Trophoblast cell (in vitro differentiated cells and primary cell): ENCODE measurements at regions not wholly inside any gene's neighbourhood (a gene's known extent, or its start where the extent isn't known, plus 50 kb on each side); places are given as distances from the start of the nearest gene placed in this dataset.

ENCODE experiments used
- DNase-seq, 2 donors: peaks; one replicate each; pipeline ENCODE4 v3.0.0-alpha.2; 2016
- H2AFZ ChIP-seq: 2 replicates; pipeline ENCODE4 v1.6.1; 2013; ENCODE audit warnings: low read length, moderate library complexity, mild to moderate bottlenecking; ENCODE audit not compliant: insufficient read depth, poor library complexity
- H2AK5ac ChIP-seq: 2 replicates; pipeline ENCODE4 v1.6.1; 2013; ENCODE audit warnings: mild to moderate bottlenecking, low read length
- H2BK120ac ChIP-seq: 2 replicates; pipeline ENCODE4 v1.6.1; 2013; ENCODE audit warnings: low read length, mild to moderate bottlenecking, moderate library complexity; ENCODE audit not compliant: insufficient read depth, poor library complexity
- H2BK12ac ChIP-seq: 2 replicates; pipeline ENCODE4 v1.6.1; 2013; ENCODE audit warnings: mild to moderate bottlenecking, low read length, moderate library complexity
- H2BK5ac ChIP-seq: 2 replicates; pipeline ENCODE4 v1.6.1; 2013; ENCODE audit warnings: low read length, low read depth, moderate library complexity, mild to moderate bottlenecking; ENCODE audit not compliant: poor library complexity
- H3K14ac ChIP-seq: 2 replicates; pipeline ENCODE4 v1.6.1; 2013; ENCODE audit warnings: mild to moderate bottlenecking, low read length
- H3K18ac ChIP-seq: 2 replicates; pipeline ENCODE4 v1.6.1; 2013; ENCODE audit warnings: mild to moderate bottlenecking, low read length
- H3K23ac ChIP-seq: 2 replicates; pipeline ENCODE4 v1.6.1; 2013; ENCODE audit warnings: low read length
- H3K27ac ChIP-seq: 2 replicates; pipeline ENCODE4 v1.5.1; 2013; ENCODE audit warnings: low read depth, mild to moderate bottlenecking, inconsistent platforms, low read length, moderate library complexity
- H3K27me3 ChIP-seq: 2 replicates; pipeline ENCODE4 v1.6.1; 2013; ENCODE audit warnings: inconsistent platforms, mild to moderate bottlenecking, low read length, moderate library complexity; ENCODE audit not compliant: insufficient read depth
- H3K36me3 ChIP-seq, 2 experiments: 1 replicate in 1 of 2; 2 replicates in 1 of 2; pipeline ENCODE4 v1.6.1; 2013; ENCODE audit warnings: low read length in 2 of 2, mild to moderate bottlenecking in 2 of 2, moderate library complexity in 1 of 2; ENCODE audit not compliant: insufficient read depth in 2 of 2, control insufficient read depth in 1 of 2
- H3K4ac ChIP-seq: 2 replicates; pipeline ENCODE4 v1.6.1; 2013; ENCODE audit warnings: low read depth, mild to moderate bottlenecking, low read length, moderate library complexity
- H3K4me1 ChIP-seq, 2 experiments: 1 replicate in 1 of 2; 2 replicates in 1 of 2; pipeline ENCODE4 v1.6.1; 2013; ENCODE audit warnings: low read length in 2 of 2, mild to moderate bottlenecking in 2 of 2, moderate library complexity in 1 of 2; ENCODE audit not compliant: insufficient read depth in 2 of 2, control insufficient read depth in 1 of 2
- H3K4me2 ChIP-seq: 2 replicates; pipeline ENCODE4 v1.6.1; 2013; ENCODE audit warnings: inconsistent platforms, mild to moderate bottlenecking, low read length, moderate library complexity
- H3K4me3 ChIP-seq: 2 replicates; pipeline ENCODE4 v1.5.1; 2013; ENCODE audit warnings: mild to moderate bottlenecking, low read depth, low read length, inconsistent platforms
- H3K79me1 ChIP-seq: one replicate; pipeline ENCODE4 v1.6.1; 2013; ENCODE audit warnings: low read length
- H3K79me2 ChIP-seq: 2 replicates; pipeline ENCODE4 v1.6.1; 2013; ENCODE audit warnings: low read length, mild to moderate bottlenecking; ENCODE audit not compliant: control insufficient read depth, insufficient read depth, poor library complexity
- H3K9ac ChIP-seq: 2 replicates; pipeline ENCODE4 v1.6.1; 2013; ENCODE audit warnings: mild to moderate bottlenecking, low read length
- H3K9me3 ChIP-seq: 2 replicates; pipeline ENCODE4 v1.6.1; 2013; ENCODE audit warnings: low read depth, mild to moderate bottlenecking, control low read depth, inconsistent platforms, low read length; ENCODE audit not compliant: insufficient read depth
- H4K12ac ChIP-seq: 2 replicates; pipeline ENCODE4 v1.6.1; 2013; ENCODE audit warnings: low read depth, mild to moderate bottlenecking, low read length, moderate library complexity
- H4K8ac ChIP-seq: 2 replicates; pipeline ENCODE4 v1.6.1; 2013; ENCODE audit warnings: low read depth, mild to moderate bottlenecking, low read length, moderate library complexity
- H4K91ac ChIP-seq: one replicate; pipeline ENCODE4 v1.6.1; 2013; ENCODE audit warnings: low read depth, mild to moderate bottlenecking, low read length, moderate library complexity
- WGBS: extraction: QIAGEN DNeasy Blood & Tissue Kit; methylation state at CpG from one replicate; pipeline ENCODE4 v1.1.7; 2013; ENCODE audit warnings: missing lambda C conversion rate; ENCODE audit not compliant: insufficient read length, insufficient coverage; ENCODE audit errors: extremely low coverage; 5-methylcytosine and 5-hydroxymethylcytosine counted together

- Histone ChIP-seq H3K27ac (no peak overlapping the region), H3K9ac (no peak overlapping the region), H3K14ac (no peak overlapping the region), H3K18ac (no peak overlapping the region), H4K8ac (no peak overlapping the region), H3K4me1 (peaks cover 10 to 12% of the 10 kb centered on the region in 2 experiments), H3K79me2 (no peaks in the 10 kb centered on the region), H2AFZ (no peak overlapping the region), H3K27me3 (no peaks in the 10 kb centered on the region), H2BK12ac (no peak overlapping the region), H2AK5ac (no peak overlapping the region), H2BK120ac (no peak overlapping the region), H4K12ac (no peak overlapping the region), H3K9me3 (no peaks in the 10 kb centered on the region), H4K91ac (no peak overlapping the region), H3K4ac (no peak overlapping the region), H3K36me3 (no peaks in the 10 kb centered on the region), H3K4me2 (no peak overlapping the region), H3K79me1 (no peaks in the 10 kb centered on the region), H3K23ac (no peak overlapping the region), H3K4me3 (no peak overlapping the region), H2BK5ac (no peak overlapping the region)
- no peak for DNase-seq
- no CpG with 5 or more reads among the region's 5 CpGs for WGBS
Measured at GRCh38 chr22:26939466-26939865, 282.1 kb downstream of the MIAT start.

- H3K4me1 ChIP-seq = peaks cover 13 to 15% of the 10 kb centered on the region in 2 experiments
- H3K4ac ChIP-seq = no peak overlapping the region
- H3K14ac ChIP-seq = peak overlapping the region; percentile 18
- no peak overlapping the region for H3K23ac ChIP-seq
- no peaks in the 10 kb centered on the region for H3K79me1 ChIP-seq
- no peak overlapping the region for H4K8ac ChIP-seq
- no CpG with 5 or more reads among the region's 14 CpGs for WGBS
- peak overlapping the region; percentile 36 for H3K27ac ChIP-seq
- H3K36me3 ChIP-seq = no peaks in the 10 kb centered on the region
- H3K9me3 ChIP-seq = no peaks in the 10 kb centered on the region
- H2BK5ac ChIP-seq = no peak overlapping the region
- H3K27me3 ChIP-seq = no peaks in the 10 kb centered on the region
- peak overlapping the region; percentile 8 for H2BK120ac ChIP-seq
- no peak overlapping the region for H2AK5ac ChIP-seq
- no peak overlapping the region for H2BK12ac ChIP-seq
- no peak overlapping the region for H4K12ac ChIP-seq
- peak overlapping the region; percentile 18 for H3K4me2 ChIP-seq
- H4K91ac ChIP-seq = peak overlapping the region; percentile 70
- no peak overlapping the region for H2AFZ ChIP-seq
- no peak overlapping the region for H3K4me3 ChIP-seq
- H3K9ac ChIP-seq = no peak overlapping the region
- peak in 1 of 2 donors; percentile 2 for DNase-seq
- H3K18ac ChIP-seq = peak overlapping the region; percentile 42
- H3K79me2 ChIP-seq = no peaks in the 10 kb centered on the region
Measured at GRCh38 chr22:26941896-26942636, 284.7 kb downstream of the MIAT start.

- Histone ChIP-seq H2BK5ac (no peak overlapping the region), H3K79me1 (no peaks in the 10 kb centered on the region), H3K9ac (no peak overlapping the region), H3K9me3 (no peaks in the 10 kb centered on the region), H4K12ac (no peak overlapping the region), H4K91ac (no peak overlapping the region), H3K27me3 (no peaks in the 10 kb centered on the region), H3K14ac (no peak overlapping the region), H3K79me2 (no peaks in the 10 kb centered on the region), H2BK12ac (no peak overlapping the region), H2BK120ac (no peak overlapping the region), H3K23ac (no peak overlapping the region), H3K4me2 (peak overlapping the region; percentile 18), H3K36me3 (no peaks in the 10 kb centered on the region), H3K4ac (no peak overlapping the region), H3K4me3 (no peak overlapping the region), H2AFZ (no peak overlapping the region), H2AK5ac (no peak overlapping the region), H3K4me1 (peaks cover 13 to 15% of the 10 kb centered on the region in 2 experiments), H3K27ac (peak overlapping the region; percentile 56), H3K18ac (no peak overlapping the region), H4K8ac (no peak overlapping the region)
- no CpG with 5 or more reads among the region's 4 CpGs for WGBS
- DNase-seq = no peak
Measured at GRCh38 chr22:26942637-26942957, 285.2 kb downstream of the MIAT start.

- Histone ChIP-seq H3K36me3 (no peaks in the 10 kb centered on the region), H3K27me3 (no peaks in the 10 kb centered on the region), H2BK120ac (no peak overlapping the region), H4K91ac (no peak overlapping the region), H4K12ac (no peak overlapping the region), H2AFZ (no peak overlapping the region), H3K4me2 (no peak overlapping the region), H3K14ac (no peak overlapping the region), H3K23ac (no peak overlapping the region), H3K18ac (no peak overlapping the region), H3K4ac (no peak overlapping the region), H2AK5ac (no peak overlapping the region), H3K79me1 (no peaks in the 10 kb centered on the region), H4K8ac (no peak overlapping the region), H3K9ac (no peak overlapping the region), H3K79me2 (no peaks in the 10 kb centered on the region), H3K4me3 (no peak overlapping the region), H2BK12ac (no peak overlapping the region), H3K4me1 (peaks cover 13 to 15% of the 10 kb centered on the region in 2 experiments), H3K9me3 (no peaks in the 10 kb centered on the region), H2BK5ac (no peak overlapping the region), H3K27ac (no peak overlapping the region)
- WGBS = no CpG with 5 or more reads among the region's 1 CpG
- DNase-seq = no peak
Measured at GRCh38 chr22:26945565-26945964, 288.2 kb downstream of the MIAT start.
